22Rv1 (cell line): ENCODE measurements at regions not wholly inside any gene's neighbourhood (a gene's known extent, or its start where the extent isn't known, plus 50 kb on each side); places are given as distances from the start of the nearest gene placed in this dataset.

Experiments used
- ZFX ChIP-seq: fragments of 450-650 bp; IDR thresholded peaks from 2 replicates; pipeline ENCODE4 v1.6.1; 2017; ENCODE audit warnings: antibody characterized with exemption, borderline replicate concordance
- TF ChIP-seq, protein P1 (sequence below): fragments of 450-650 bp; IDR thresholded peaks from 2 replicates; pipeline ENCODE4 v1.5.1; 2017; ENCODE audit warnings: mild to moderate bottlenecking

DNA sequence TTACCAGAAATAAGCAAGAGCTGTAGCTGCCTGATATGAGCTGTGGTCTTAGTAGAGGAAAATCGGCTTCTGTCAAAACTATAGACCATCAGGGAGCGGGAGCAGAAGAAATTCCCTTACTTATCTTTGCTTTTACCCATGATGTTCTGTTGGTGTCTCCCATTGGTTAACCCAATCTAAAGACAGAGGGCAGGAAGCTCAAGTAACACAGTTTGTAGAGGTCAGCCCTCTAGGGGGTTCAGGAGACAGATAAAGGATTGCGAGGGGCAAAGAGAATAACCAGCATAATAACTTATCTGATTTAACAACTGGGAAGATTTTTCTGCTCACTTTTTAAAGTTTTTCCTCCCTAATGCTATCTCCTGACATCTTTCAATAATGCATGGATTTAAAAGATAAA, 142.4 kb downstream of the NTMT2 start:
- TF ChIP-seq, protein P1, sequence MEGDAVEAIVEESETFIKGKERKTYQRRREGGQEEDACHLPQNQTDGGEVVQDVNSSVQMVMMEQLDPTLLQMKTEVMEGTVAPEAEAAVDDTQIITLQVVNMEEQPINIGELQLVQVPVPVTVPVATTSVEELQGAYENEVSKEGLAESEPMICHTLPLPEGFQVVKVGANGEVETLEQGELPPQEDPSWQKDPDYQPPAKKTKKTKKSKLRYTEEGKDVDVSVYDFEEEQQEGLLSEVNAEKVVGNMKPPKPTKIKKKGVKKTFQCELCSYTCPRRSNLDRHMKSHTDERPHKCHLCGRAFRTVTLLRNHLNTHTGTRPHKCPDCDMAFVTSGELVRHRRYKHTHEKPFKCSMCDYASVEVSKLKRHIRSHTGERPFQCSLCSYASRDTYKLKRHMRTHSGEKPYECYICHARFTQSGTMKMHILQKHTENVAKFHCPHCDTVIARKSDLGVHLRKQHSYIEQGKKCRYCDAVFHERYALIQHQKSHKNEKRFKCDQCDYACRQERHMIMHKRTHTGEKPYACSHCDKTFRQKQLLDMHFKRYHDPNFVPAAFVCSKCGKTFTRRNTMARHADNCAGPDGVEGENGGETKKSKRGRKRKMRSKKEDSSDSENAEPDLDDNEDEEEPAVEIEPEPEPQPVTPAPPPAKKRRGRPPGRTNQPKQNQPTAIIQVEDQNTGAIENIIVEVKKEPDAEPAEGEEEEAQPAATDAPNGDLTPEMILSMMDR: no peak
- no peak for TF ChIP-seq ZFX
